ENCODE measurements at regions not wholly inside any gene's neighbourhood (a gene's known extent, or its start where the extent isn't known, plus 50 kb on each side); places are given as distances from the start of the nearest gene placed in this dataset.

GRCh38 chr16:49048557-49048956 is 233.1 kb downstream of the CBLN1 start:
- no peak for TF ChIP-seq CTCF (conservative IDR thresholded peaks at IDR 0.05 in 1 of 2, IDR thresholded peaks at IDR 0.05 in 1 of 2; ENCODE audit: low read depth in 1 of 2, low read length in 2 of 2)
- TF ChIP-seq EZH2 (IDR thresholded peaks at IDR 0.05; ENCODE audit: low read length, missing control alignments): no peak

Measured in fibroblast of lung (primary cell).